ENCODE measurements at regions not wholly inside any gene's neighbourhood (a gene's known extent, or its start where the extent isn't known, plus 50 kb on each side); places are given as distances from the start of the nearest gene placed in this dataset.

GRCh38 chr1:68308034-68308433, 75.7 kb upstream of the WLS start:
- no peak overlapping the region for H2BK20ac ChIP-seq (ENCODE audit: low read length)
- DNase-seq (ENCODE audit: low read depth in 1 of 2, low spot score in 2 of 2) (no peak), FAIRE-seq (no peak)
- H3K27ac ChIP-seq (ENCODE audit: low read depth, low read length) = no peak overlapping the region
- POLR2A ChIA-PET (ENCODE audit: partially characterized antibody) = interaction anchor here (1.6 kb wide), 1 partner anchor 14 kb away, joined by 4 read pairs; no protein-coding TSS in a partner anchor
- TF ChIP-seq ASH2L (IDR thresholded peaks at IDR 0.05; ENCODE audit: low read length) = no peak
- no peak for TF ChIP-seq CBX5 (IDR thresholded peaks at IDR 0.05; ENCODE audit: low read depth, low read length)
- TF ChIP-seq BRCA1 (IDR thresholded peaks at IDR 0.05; ENCODE audit: low read depth, low read length) = no peak
- TF ChIP-seq RFX5 (IDR thresholded peaks at IDR 0.05; ENCODE audit: borderline replicate concordance, low read depth, low read length) = no peak
- TF ChIP-seq E2F6 (IDR thresholded peaks at IDR 0.05) = no peak
- no peak for TF ChIP-seq PHF8 (conservative IDR thresholded peaks at IDR 0.05; ENCODE audit: low read depth, low read length)
- TF ChIP-seq POLR2AphosphoS5 (IDR thresholded peaks at IDR 0.05; ENCODE audit: low read depth, low read length) = no peak
- no peak for TF ChIP-seq EGR1 (IDR thresholded peaks at IDR 0.05; ENCODE audit: borderline replicate concordance, low read depth, low read length)
- no peak for TF ChIP-seq GTF2F1 (IDR thresholded peaks at IDR 0.05; ENCODE audit: borderline replicate concordance, low read depth, low read length)
- TF ChIP-seq KDM1A (IDR thresholded peaks at IDR 0.05; ENCODE audit: borderline replicate concordance, low read length) = no peak
- no peak for TF ChIP-seq BCL11A (IDR thresholded peaks at IDR 0.05; ENCODE audit: low read depth in 2 of 2, low read length in 2 of 2)
- TF ChIP-seq BACH1 (IDR thresholded peaks at IDR 0.05; ENCODE audit: low read length) = no peak
- H3K36me3 ChIP-seq (ENCODE audit: control insufficient read depth in 2 of 4, insufficient read depth in 4 of 4, low read length in 3 of 4) = no peaks in the 10 kb centered on the region
- H3K4me1 ChIP-seq (replicated peaks in 1 of 4; ENCODE audit: control insufficient read depth in 3 of 4, insufficient read depth in 4 of 4, low read length in 3 of 4) = no peaks in the 10 kb centered on the region
- no peak overlapping the region for H3K4ac ChIP-seq (replicated peaks; ENCODE audit: insufficient read length, low read depth, low read length)
- H2BK120ac ChIP-seq (replicated peaks; ENCODE audit: low read depth, low read length) = no peak overlapping the region
- no peak overlapping the region for H3K9ac ChIP-seq (replicated peaks in 1 of 4; ENCODE audit: extremely low read depth in 1 of 4, low read depth in 3 of 4, low read length in 3 of 4)
- CTCF ChIA-PET (ENCODE audit: partially characterized antibody) = no interaction called here
- H3K23ac ChIP-seq (ENCODE audit: insufficient read length) = no peak overlapping the region
- H3K18ac ChIP-seq (ENCODE audit: extremely low read depth, low read length) = no peak overlapping the region
- H4K91ac ChIP-seq (replicated peaks; ENCODE audit: insufficient read length, low read length) = no peak overlapping the region
- no peaks in the 10 kb centered on the region for H3K79me2 ChIP-seq (ENCODE audit: control insufficient read depth in 1 of 2, insufficient read depth in 2 of 2, low read length in 2 of 2)
- no peak overlapping the region for H2AK5ac ChIP-seq (ENCODE audit: low read depth, low read length)
- WGBS, 2 experiments (ENCODE audit: extremely low coverage in 1 of 2, insufficient coverage in 1 of 2, insufficient read length in 1 of 2, insufficient replicate concordance in 2 of 2, low coverage in 1 of 2, low lambda C conversion rate in 2 of 2, missing lambda C conversion rate in 1 of 2) = 93% methylated on average over 1 of the region's 1 CpG; no CpG with 5 or more reads in 1 of the 2 experiments
- no peak overlapping the region for H3K4me2 ChIP-seq (ENCODE audit: insufficient read depth in 1 of 2, low read depth in 2 of 2, low read length in 2 of 2)
- H2BK15ac ChIP-seq (ENCODE audit: low read length) = no peak overlapping the region
- no peak overlapping the region for H2BK5ac ChIP-seq (ENCODE audit: low read depth, low read length)
- H2BK12ac ChIP-seq (ENCODE audit: low read depth, low read length) = no peak overlapping the region
- no peaks in the 10 kb centered on the region; a peak in 2 of 7 replicates for H3K27me3 ChIP-seq (replicated peaks in 1 of 4; ENCODE audit: control insufficient read depth in 3 of 4, extremely low read depth in 1 of 4, insufficient read depth in 3 of 4, low read length in 3 of 4)
- no peak overlapping the region for H3K56ac ChIP-seq (replicated peaks; ENCODE audit: insufficient read length, low read depth, low read length)
- H4K8ac ChIP-seq (ENCODE audit: extremely low read depth, insufficient read depth, low read length) = no peak overlapping the region
- no peak overlapping the region for H4K5ac ChIP-seq (ENCODE audit: insufficient read length, low read depth, low read length)
- no peak overlapping the region for H2AFZ ChIP-seq (ENCODE audit: low read length)
- H3K23me2 ChIP-seq (ENCODE audit: low read depth, low read length) = no peaks in the 10 kb centered on the region
- H3K14ac ChIP-seq (ENCODE audit: insufficient read length) = no peak overlapping the region
- H4K20me1 ChIP-seq (replicated peaks in 1 of 2; ENCODE audit: control insufficient read depth in 1 of 2, insufficient read depth in 2 of 2, low read length in 2 of 2) = no peaks in the 10 kb centered on the region
- H3K9me3 ChIP-seq (ENCODE audit: insufficient read depth in 2 of 2, low read depth in 1 of 2, low read length in 1 of 2) = no peaks in the 10 kb centered on the region
- H3K4me3 ChIP-seq (ENCODE audit: extremely low read depth in 1 of 4, insufficient read depth in 2 of 4, low read depth in 3 of 4, low read length in 4 of 4) = no peak overlapping the region
- H3K79me1 ChIP-seq (ENCODE audit: low read depth, low read length) = no peaks in the 10 kb centered on the region
